ENCODE measurements at regions not wholly inside any gene's neighbourhood (a gene's known extent, or its start where the extent isn't known, plus 50 kb on each side); places are given as distances from the start of the nearest gene placed in this dataset.

DNA sequence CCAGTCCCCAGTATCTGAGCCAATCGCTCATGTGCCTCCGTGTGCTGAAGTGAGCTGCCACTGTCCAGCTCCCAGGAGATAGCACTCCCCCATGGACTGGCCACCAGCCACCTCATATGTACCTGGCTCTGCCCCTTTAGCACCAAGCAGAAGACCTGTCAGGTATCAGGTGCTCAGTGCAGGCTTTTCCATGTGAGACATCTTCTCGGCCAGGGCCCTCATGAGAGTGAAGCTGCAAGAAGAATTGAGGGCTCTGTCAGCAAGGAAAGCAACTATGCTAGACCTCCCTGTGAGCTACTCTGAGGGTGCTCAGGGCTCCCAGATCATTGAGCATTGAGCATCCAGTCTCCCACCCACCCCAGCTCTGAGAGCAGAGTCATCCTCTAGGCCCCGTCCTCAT, 264.2 kb upstream of the ADAMTS16 start:
- Histone ChIP-seq H3K9ac (ENCODE audit: low read length) (no peak overlapping the region), H3K9me3 (replicated peaks; ENCODE audit: insufficient read depth, low read length) (no peaks in the 10 kb centered on the region), H4K20me1 (ENCODE audit: insufficient read depth, low read length) (no peaks in the 10 kb centered on the region), H3K27ac (ENCODE audit: low read length) (no peak overlapping the region), H3F3A (ENCODE audit: insufficient read depth, low read length) (no peaks in the 10 kb centered on the region), H3K27me3 (replicated peaks; ENCODE audit: insufficient read depth, low read length) (no peaks in the 10 kb centered on the region), H3K36me3 (replicated peaks; ENCODE audit: insufficient read depth, low read length) (no peaks in the 10 kb centered on the region), H3K4me2 (ENCODE audit: low read depth, low read length) (no peak overlapping the region), H3K4me3 (ENCODE audit: low read length) (no peak overlapping the region), H3K4me1 (ENCODE audit: low read length) (no peaks in the 10 kb centered on the region), H2AFZ (ENCODE audit: low read length) (no peak overlapping the region), H3K9me2 (replicated peaks; ENCODE audit: insufficient read depth, low read length) (no peaks in the 10 kb centered on the region), H3K79me2 (ENCODE audit: low read length) (no peaks in the 10 kb centered on the region)
- DNase-seq = no peak
- no peak for TF ChIP-seq EZH2 (optimal IDR thresholded peaks at IDR 0.05; ENCODE audit: low read depth, low read length)

DNA sequence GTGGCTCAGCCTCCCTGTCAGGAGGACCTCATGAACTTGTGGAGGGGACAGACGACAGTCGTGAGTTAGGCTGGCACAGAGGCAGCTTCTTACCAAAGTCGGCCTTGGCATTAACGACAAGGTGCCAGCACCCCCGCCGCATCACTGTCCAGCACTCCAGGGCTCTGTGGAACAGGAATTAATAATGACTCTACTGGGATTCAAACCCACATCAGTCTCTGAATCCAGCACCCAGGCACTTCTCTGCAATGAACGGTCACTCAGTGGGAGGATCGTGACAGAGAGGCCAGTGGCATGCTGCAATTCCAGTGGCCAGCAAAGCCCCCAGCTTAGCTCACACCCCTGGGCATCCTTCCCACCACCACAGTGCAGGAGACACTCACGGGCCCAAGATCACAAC, 263.3 kb upstream of the ADAMTS16 start:
- H3K79me2 ChIP-seq (ENCODE audit: low read length) = no peaks in the 10 kb centered on the region
- no peaks in the 10 kb centered on the region for H3K4me1 ChIP-seq (ENCODE audit: low read length)
- DNase-seq = no peak
- no peaks in the 10 kb centered on the region for H3K9me3 ChIP-seq (replicated peaks; ENCODE audit: insufficient read depth, low read length)
- no peak overlapping the region for H2AFZ ChIP-seq (ENCODE audit: low read length)
- no peaks in the 10 kb centered on the region for H4K20me1 ChIP-seq (ENCODE audit: insufficient read depth, low read length)
- H3K27me3 ChIP-seq (replicated peaks; ENCODE audit: insufficient read depth, low read length) = no peaks in the 10 kb centered on the region
- no peak overlapping the region for H3K4me3 ChIP-seq (ENCODE audit: low read length)
- H3K36me3 ChIP-seq (replicated peaks; ENCODE audit: insufficient read depth, low read length) = no peaks in the 10 kb centered on the region
- no peaks in the 10 kb centered on the region for H3F3A ChIP-seq (ENCODE audit: insufficient read depth, low read length)
- no peak overlapping the region for H3K4me2 ChIP-seq (ENCODE audit: low read depth, low read length)
- no peak overlapping the region for H3K9ac ChIP-seq (ENCODE audit: low read length)
- H3K27ac ChIP-seq (ENCODE audit: low read length) = no peak overlapping the region
- TF ChIP-seq, protein P1, sequence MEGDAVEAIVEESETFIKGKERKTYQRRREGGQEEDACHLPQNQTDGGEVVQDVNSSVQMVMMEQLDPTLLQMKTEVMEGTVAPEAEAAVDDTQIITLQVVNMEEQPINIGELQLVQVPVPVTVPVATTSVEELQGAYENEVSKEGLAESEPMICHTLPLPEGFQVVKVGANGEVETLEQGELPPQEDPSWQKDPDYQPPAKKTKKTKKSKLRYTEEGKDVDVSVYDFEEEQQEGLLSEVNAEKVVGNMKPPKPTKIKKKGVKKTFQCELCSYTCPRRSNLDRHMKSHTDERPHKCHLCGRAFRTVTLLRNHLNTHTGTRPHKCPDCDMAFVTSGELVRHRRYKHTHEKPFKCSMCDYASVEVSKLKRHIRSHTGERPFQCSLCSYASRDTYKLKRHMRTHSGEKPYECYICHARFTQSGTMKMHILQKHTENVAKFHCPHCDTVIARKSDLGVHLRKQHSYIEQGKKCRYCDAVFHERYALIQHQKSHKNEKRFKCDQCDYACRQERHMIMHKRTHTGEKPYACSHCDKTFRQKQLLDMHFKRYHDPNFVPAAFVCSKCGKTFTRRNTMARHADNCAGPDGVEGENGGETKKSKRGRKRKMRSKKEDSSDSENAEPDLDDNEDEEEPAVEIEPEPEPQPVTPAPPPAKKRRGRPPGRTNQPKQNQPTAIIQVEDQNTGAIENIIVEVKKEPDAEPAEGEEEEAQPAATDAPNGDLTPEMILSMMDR (IDR thresholded peaks at IDR 0.05; ENCODE audit: low read length) = no peak
- TF ChIP-seq EZH2 (optimal IDR thresholded peaks at IDR 0.05; ENCODE audit: low read depth, low read length) (no peak), EZH2phosphoT487 (IDR thresholded peaks at IDR 0.05; ENCODE audit: low read length) (no peak)
- no peaks in the 10 kb centered on the region for H3K9me2 ChIP-seq (replicated peaks; ENCODE audit: insufficient read depth, low read length)

DNA sequence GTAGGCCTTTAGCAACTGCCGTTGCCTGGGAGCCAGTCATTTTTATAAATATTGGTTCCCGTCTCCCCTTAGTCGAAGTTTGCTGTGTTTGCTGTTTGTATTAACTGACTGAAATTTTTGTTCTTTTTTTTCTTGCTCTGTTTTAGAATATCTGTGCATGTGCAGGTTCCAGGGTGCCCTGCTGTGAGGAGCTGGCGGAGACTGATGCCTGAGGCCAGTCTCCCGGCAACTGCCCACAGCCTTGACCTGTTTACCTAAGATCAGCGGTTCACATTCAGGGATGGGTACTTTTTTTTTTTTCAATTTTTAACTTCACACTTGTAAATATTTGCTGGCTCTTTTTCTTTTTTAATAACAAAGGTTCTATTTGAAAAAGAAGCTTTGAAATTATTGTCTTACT, 262.6 kb upstream of the ADAMTS16 start:
- H3K27ac ChIP-seq (ENCODE audit: low read length) = no peak overlapping the region
- H3K9me2 ChIP-seq (replicated peaks; ENCODE audit: insufficient read depth, low read length) = no peaks in the 10 kb centered on the region
- no peak overlapping the region for H3K4me3 ChIP-seq (ENCODE audit: low read length)
- H2AFZ ChIP-seq (ENCODE audit: low read length) = no peak overlapping the region
- no peak overlapping the region for H3K4me2 ChIP-seq (ENCODE audit: low read depth, low read length)
- H3F3A ChIP-seq (ENCODE audit: insufficient read depth, low read length) = no peaks in the 10 kb centered on the region
- no peaks in the 10 kb centered on the region for H3K36me3 ChIP-seq (replicated peaks; ENCODE audit: insufficient read depth, low read length)
- TF ChIP-seq EZH2 (optimal IDR thresholded peaks at IDR 0.05; ENCODE audit: low read depth, low read length) (no peak), EZH2phosphoT487 (IDR thresholded peaks at IDR 0.05; ENCODE audit: low read length) (no peak)
- TF ChIP-seq, protein P1 (IDR thresholded peaks at IDR 0.05; ENCODE audit: low read length) = no peak
- no peaks in the 10 kb centered on the region for H3K79me2 ChIP-seq (ENCODE audit: low read length)
- H3K27me3 ChIP-seq (replicated peaks; ENCODE audit: insufficient read depth, low read length) = no peaks in the 10 kb centered on the region
- no peak overlapping the region for H3K9ac ChIP-seq (ENCODE audit: low read length)
- DNase-seq = no peak
- no peaks in the 10 kb centered on the region for H3K4me1 ChIP-seq (ENCODE audit: low read length)
- H3K9me3 ChIP-seq (replicated peaks; ENCODE audit: insufficient read depth, low read length) = no peaks in the 10 kb centered on the region
- no peaks in the 10 kb centered on the region for H4K20me1 ChIP-seq (ENCODE audit: insufficient read depth, low read length)

DNA sequence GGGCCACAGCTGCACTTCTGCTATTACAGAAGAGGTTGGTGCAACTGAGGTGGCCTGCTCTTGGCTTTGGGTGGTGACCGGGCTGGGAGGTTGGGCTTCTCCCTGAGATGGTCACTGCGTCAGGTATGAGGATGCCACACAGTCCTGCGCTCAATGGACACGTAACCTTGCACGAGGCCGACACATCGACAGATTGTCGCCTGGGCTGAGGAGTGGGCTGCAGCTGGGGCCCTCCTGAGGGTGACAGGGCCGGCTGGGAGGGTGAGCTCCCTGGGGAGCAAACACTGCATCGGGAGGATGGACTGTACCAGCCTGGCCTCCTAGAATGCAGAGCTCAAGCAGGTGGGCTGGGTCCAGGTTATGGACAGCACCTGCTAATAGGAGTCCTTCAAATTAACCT, 261.1 kb upstream of the ADAMTS16 start:
- Histone ChIP-seq H3F3A (ENCODE audit: insufficient read depth, low read length) (no peaks in the 10 kb centered on the region), H3K9me2 (replicated peaks; ENCODE audit: insufficient read depth, low read length) (no peaks in the 10 kb centered on the region), H3K27ac (ENCODE audit: low read length) (no peak overlapping the region), H3K27me3 (replicated peaks; ENCODE audit: insufficient read depth, low read length) (no peaks in the 10 kb centered on the region), H3K79me2 (ENCODE audit: low read length) (no peaks in the 10 kb centered on the region), H3K4me1 (ENCODE audit: low read length) (no peaks in the 10 kb centered on the region), H3K9ac (ENCODE audit: low read length) (no peak overlapping the region), H2AFZ (ENCODE audit: low read length) (no peak overlapping the region), H3K9me3 (replicated peaks; ENCODE audit: insufficient read depth, low read length) (no peaks in the 10 kb centered on the region), H3K36me3 (replicated peaks; ENCODE audit: insufficient read depth, low read length) (no peaks in the 10 kb centered on the region), H4K20me1 (ENCODE audit: insufficient read depth, low read length) (no peaks in the 10 kb centered on the region), H3K4me2 (ENCODE audit: low read depth, low read length) (no peak overlapping the region), H3K4me3 (ENCODE audit: low read length) (no peak overlapping the region)
- TF ChIP-seq, protein P1 (IDR thresholded peaks at IDR 0.05; ENCODE audit: low read length) = no peak
- TF ChIP-seq EZH2phosphoT487 (IDR thresholded peaks at IDR 0.05; ENCODE audit: low read length) (no peak), EZH2 (optimal IDR thresholded peaks at IDR 0.05; ENCODE audit: low read depth, low read length) (no peak)
- no peak for DNase-seq

All from MM.1S (cell line).